ENCODE measurements at regions not wholly inside any gene's neighbourhood (a gene's known extent, or its start where the extent isn't known, plus 50 kb on each side); places are given as distances from the start of the nearest gene placed in this dataset.

DNA sequence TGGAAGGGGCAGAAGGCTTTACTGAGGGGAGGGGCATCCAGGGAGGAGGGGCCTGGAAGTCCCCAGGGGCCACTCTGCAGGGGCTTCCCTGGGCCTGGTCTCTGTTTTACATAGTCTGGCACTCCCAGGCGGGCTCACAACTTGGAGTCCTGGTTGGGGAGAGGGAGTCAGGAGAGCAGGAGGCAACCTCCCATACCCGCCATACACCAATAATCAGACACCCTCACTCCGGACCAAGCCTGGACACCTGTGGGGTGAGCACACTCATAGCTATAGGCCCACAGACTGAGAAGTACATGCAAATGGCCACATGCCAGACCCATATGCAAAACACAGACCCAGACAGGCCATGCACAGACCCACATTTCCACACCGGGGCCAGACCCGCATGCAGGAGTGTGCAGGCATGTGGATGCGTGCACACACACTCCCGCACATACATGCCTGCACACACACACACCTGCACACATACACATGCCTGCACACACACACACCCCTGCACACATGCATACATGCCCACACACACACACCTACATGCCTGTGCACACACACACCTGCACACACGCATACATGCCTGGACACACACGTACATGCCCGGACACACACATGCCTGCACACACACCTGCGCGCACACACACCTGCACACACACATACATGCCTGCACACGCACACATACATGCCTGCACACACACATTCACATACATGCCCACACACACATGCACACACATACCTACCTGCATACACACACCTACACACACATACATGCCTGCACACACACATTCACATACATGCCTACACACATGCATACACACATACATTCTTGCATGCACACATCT, 89.5 kb upstream of the RUNX3 start:
- TF ChIP-seq, protein P1, sequence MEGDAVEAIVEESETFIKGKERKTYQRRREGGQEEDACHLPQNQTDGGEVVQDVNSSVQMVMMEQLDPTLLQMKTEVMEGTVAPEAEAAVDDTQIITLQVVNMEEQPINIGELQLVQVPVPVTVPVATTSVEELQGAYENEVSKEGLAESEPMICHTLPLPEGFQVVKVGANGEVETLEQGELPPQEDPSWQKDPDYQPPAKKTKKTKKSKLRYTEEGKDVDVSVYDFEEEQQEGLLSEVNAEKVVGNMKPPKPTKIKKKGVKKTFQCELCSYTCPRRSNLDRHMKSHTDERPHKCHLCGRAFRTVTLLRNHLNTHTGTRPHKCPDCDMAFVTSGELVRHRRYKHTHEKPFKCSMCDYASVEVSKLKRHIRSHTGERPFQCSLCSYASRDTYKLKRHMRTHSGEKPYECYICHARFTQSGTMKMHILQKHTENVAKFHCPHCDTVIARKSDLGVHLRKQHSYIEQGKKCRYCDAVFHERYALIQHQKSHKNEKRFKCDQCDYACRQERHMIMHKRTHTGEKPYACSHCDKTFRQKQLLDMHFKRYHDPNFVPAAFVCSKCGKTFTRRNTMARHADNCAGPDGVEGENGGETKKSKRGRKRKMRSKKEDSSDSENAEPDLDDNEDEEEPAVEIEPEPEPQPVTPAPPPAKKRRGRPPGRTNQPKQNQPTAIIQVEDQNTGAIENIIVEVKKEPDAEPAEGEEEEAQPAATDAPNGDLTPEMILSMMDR (IDR thresholded peaks at IDR 0.05; ENCODE audit: borderline replicate concordance, insufficient read depth, low read depth, low read length), result no peak
- H3K4me3 ChIP-seq (ENCODE audit: low read depth, low read length), result no peak overlapping the region

DNA sequence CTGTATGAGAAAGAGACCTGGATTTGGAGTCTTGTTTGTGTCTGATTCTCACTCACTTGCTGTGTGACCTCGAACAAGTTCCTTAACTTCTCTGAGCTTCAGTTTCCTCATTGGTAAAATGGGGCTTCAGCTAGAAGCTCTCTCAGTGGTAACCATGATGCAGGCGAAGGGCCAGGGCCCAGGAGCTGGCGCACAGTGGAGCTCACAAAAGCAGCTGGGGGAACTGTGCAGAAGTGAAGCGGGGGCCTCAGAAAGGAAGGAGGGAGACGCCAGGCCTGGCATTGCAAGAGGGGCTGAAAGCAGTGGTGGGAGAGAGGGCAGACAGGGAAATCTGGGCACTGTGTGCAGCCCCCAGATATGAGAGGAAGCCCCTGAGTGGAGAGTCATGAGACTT, 88.9 kb upstream of the RUNX3 start:
- TF ChIP-seq, protein P1 (IDR thresholded peaks at IDR 0.05; ENCODE audit: borderline replicate concordance, insufficient read depth, low read depth, low read length), result no peak
- H3K4me3 ChIP-seq (ENCODE audit: low read depth, low read length), result no peak overlapping the region

DNA sequence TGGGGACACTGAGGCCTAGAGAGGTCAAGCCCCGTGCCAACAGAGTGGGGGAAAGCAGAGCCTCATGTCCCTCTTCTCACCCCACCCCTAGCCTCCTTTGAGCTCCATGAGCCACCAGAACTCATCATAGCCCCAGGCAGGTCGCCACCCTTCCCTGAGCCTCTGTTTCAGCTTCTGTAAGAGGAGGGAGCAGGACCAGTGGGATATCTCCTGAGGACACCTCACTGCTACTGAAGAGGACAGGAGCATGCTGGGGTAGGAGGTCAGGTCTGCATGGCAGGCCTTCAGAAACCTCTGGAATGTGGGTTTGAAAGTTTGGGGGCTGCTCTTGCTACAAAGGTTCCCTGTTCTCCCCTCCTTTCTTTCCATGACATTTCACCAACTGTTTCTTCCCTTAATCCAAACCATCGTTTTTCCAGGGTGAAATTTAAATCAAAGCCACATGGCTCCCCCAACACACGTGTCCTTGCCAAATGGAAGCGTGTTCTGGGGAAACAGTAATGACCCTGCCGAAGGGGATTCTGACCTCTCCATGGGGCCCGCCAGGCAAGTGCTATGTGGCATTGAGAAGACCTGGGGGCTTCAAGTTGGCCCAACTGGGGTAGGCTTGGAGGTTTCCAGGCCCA, 88.1 kb upstream of the RUNX3 start:
- TF ChIP-seq, protein P1 (IDR thresholded peaks at IDR 0.05; ENCODE audit: borderline replicate concordance, insufficient read depth, low read depth, low read length), result no peak
- no peak overlapping the region for H3K4me3 ChIP-seq (ENCODE audit: low read depth, low read length)

GRCh38 chr1:25017436-25018109, 87.5 kb upstream of the RUNX3 start:
- TF ChIP-seq, protein P1 (IDR thresholded peaks at IDR 0.05; ENCODE audit: borderline replicate concordance, insufficient read depth, low read depth, low read length), result no peak

GRCh38 chr1:25012966-25013962, 83.2 kb upstream of the RUNX3 start:
- no peak overlapping the region for H3K4me3 ChIP-seq (ENCODE audit: low read depth, low read length)
- TF ChIP-seq, protein P1 (IDR thresholded peaks at IDR 0.05; ENCODE audit: borderline replicate concordance, insufficient read depth, low read depth, low read length), result no peak

More at GRCh38 chr1:25017436-25018109, 87.5 kb upstream of the RUNX3 start:
- no peak overlapping the region for H3K4me3 ChIP-seq (ENCODE audit: low read depth, low read length)

- TF ChIP-seq, protein P1 (IDR thresholded peaks at IDR 0.05; ENCODE audit: borderline replicate concordance, insufficient read depth, low read depth, low read length), result no peak
- H3K4me3 ChIP-seq (ENCODE audit: low read depth, low read length), result no peak overlapping the region
These were observed 82.0 kb upstream of the RUNX3 start for GRCh38 chr1:25011943-25012638.

Data from GM12875 (cell line).